HG03280 (cell line): ENCODE measurements at regions not wholly inside any gene's neighbourhood (a gene's known extent, or its start where the extent isn't known, plus 50 kb on each side); places are given as distances from the start of the nearest gene placed in this dataset.
"Not testable (repeated sequence)": the region's sequence is repeated elsewhere in the genome, so short reads cannot be mapped to it uniquely, and the experiment has no call there.

ENCODE experiments used
- ATAC-seq: cut with Tn5 transposase; IDR thresholded peaks from one replicate; pipeline ENCODE4 v1.9.1; 2021; ENCODE audit warnings: mild to moderate bottlenecking, moderate library complexity; ENCODE audit not compliant: unreplicated experiment

DNA sequence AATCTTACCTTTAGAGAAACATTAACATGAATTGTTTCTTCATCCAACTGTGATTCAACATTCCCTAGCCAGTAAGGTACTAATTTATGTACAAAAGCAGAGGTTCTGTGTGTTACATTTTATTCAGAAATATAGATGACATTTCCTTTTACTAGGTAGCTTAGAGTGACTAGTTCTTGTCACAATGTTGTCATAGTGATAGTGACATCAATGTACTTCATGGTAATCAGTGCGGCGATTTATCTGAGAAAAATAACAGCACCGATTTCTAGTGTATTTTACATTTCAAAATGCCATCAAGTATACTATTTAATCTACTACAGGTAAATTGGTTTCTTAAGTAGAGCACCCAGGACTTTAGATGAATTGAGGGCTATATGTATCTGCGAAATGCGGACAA, 72.1 kb upstream of the DGKB start:
- ATAC-seq = no peak

DNA sequence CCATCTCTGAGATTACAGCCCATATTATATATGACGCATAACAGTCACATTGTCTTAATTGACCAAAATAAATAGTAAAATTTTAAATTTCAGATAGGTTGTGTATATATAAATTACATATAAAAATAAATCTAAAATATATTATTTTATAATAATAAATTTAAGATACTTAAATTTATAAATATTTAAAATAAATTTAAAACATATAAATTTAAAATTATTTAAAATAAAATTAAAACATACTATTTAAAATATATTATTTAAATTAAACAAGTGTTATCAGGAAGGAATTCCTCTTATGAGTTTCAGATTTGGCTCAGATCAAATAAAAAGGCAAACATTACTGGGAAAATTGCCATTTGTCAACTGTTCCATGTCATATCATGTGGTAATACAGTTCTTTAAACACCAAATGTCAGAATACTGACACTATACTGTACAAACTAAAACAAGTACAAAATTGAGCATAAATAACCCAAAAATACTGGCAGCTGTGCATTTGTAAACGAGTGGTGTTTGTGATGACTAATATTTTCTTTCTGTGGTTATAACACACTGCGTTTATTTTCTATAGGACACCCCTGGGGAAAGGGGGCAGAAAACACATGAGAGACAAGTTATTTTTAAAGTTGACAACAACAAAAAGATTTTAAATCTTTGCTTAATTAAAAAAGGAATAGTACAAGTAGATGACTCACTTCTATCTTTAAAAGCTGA, 71.3 kb upstream of the DGKB start:
- ATAC-seq = no peak

DNA sequence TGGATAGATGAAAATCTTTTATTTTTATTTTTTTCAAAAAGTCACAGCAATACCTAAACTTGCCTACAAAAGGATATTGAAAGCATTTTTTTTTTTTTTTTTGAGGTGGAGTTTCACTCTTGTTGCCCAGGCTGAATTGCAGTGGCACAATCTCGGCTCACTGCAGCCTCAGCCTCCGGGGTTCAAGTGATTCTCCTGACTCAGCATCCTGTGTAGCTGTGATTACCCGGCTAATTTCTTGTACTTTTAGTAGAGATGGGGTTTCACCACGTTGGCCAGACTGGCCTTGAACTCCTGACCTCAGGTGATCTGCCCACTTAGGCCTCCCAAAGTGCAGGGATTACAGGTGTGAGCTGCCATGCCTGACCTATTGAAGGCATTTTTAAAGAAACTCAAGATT, 69.1 kb upstream of the DGKB start:
- ATAC-seq = not testable (repeated sequence)

DNA sequence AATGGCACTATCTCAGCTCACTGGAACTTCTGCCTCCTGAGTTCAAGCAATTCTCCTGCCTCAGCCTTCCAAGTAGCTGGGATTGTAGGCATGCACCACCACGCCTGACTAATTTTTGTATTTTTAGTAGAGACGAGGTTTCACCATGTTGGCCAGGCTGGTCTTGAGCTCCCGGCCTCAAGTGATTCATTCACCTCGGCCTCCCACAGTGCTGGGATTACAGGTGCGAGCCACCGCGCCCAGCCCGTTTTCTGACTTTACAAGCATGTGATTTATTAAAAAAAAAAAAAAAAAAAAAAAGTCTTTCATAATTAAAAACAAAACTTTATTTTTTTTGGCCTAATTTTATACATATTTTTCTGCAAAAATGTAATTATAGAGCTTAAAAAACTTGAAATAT, 64.8 kb upstream of the DGKB start:
- not testable (repeated sequence) for ATAC-seq

DNA sequence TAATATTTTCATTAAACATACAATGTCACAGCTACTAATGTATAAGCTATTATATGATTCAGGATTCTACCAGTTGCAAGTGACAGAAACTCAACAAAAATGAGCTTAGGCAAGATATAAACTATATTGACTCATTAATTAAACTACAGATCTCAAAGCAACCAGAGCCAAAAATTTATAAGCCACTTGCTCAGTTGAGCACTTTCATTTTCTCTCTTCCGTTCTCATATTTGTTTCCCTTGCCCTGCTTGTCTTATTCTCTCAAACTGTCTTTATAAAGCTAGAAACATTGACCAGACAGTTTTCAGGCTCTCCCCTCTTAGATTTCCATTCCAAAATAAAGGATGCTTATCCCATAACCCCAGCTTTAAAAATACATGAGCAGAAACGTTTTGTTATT, 60.2 kb upstream of the DGKB start:
- no peak for ATAC-seq

DNA sequence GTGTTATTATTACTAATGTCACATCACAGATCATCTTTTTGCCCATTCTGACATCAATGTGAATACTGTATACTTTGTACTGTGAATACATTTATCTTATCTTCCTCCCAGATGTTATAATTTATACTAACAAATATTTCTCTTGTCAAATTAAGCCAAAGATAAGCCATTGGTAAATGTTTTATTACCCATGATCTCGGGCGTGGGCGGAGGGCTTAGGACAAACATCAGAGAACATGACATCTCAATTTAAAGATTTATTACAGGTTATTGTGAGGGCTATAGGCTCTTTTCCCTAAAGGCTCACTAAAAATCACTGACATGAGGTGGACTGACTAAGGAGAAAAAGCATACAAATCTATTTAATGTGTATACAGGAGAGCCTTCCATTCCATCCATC, 58.2 kb upstream of the DGKB start:
- ATAC-seq = no peak

DNA sequence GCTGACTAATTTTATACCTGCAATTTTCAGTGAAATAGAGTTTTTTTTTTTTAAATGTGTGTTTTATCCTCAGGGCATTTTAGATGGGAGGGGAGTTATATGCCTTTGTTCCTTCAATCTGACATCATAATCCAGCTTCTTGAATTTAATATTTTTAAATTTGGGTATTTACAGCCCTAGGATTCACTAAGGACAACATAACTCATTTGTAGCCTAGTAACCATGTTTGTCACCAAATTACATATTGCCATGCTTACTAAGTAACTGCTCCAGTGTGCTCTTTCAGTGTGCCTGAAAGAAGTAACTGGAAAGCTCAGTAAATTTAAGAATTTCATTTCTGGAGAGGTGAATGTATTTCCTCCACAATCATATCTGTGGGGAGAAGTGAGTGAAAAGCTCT, 56.8 kb upstream of the DGKB start:
- ATAC-seq = no peak

DNA sequence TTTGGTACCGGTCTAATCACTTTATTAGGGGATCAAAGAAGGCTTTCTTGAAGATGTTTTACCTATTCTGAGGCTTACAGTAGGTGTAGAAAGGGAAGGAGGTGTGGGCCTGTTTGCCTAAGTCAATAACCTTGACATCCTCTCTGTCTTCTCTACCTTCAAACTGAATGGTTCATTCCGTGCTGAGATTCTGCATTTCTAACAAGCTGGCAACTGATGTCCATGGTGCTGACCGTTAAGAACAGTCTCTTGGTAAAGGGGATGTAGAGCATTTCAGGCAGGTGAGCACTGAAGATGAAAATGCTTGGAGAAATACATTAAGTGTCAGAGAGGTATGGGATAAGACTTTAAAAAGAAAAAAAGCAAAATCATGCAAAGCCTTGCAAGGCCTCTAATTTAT, 51.5 kb upstream of the DGKB start:
- no peak for ATAC-seq
